ENCODE measurements at regions not wholly inside any gene's neighbourhood (a gene's known extent, or its start where the extent isn't known, plus 50 kb on each side); places are given as distances from the start of the nearest gene placed in this dataset.
A peak's percentile ranks its signal among the peaks of the same experiment; 100 is the strongest.

DNA sequence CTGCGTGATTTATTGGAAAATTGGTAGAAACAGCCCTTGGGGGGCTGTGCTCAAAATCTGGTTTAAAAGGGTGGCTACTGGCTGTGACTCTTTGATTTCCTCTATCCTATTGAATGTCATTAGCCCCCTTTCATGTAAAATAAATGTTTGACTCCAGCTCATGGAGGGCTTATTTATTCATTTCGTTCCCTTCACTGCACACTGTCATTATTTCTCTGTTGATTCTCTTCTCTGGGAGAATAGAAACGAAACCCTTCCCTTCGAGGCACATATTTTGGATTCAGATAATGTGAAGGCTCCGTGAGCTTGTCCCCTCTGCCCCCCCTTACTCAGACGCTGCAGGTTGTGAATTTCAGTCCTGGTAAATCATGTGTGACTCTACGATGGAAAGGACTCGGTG lies 203.9 kb upstream of the GPR26 start:
- DNase-seq: no peak

DNA sequence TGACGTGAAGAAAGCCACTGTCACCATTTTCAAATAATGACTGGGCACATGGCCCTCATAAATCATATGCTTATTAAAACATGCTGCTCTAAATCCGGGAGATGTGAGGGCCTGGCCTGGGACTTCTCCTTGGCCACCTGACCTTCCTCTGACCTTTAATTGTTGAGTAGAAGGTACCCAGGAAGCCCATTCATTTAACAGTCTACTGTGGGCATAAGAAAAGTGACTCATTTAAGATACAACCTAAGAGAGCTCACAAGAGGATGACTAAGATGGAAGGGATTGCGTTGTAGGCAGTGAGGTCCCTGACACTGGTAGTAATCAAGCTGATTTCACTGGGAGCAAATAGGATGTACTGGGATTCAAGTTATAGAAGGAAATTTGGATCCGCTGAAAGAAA lies 203.4 kb upstream of the GPR26 start:
- no peak for DNase-seq

DNA sequence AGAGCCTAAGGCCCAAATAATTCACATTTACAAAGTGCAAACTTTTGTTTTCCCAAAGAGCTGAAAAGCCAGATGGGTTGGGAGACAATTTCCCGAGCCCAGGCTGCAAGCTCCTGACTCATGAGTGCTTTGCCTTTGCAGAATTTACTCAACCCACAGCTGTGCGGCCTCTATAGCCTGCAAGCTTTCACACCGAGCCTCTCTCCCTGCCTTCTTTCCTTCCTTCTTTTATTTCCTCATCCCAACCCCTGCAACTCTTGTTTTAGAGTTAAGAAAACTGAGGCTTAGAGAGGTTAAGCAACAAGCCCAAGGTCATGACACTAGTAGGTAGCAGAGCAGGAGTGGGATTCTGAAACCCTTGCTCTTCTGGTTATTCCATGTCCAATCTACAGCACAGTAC lies 203.0 kb upstream of the GPR26 start:
- no peak for DNase-seq

DNA sequence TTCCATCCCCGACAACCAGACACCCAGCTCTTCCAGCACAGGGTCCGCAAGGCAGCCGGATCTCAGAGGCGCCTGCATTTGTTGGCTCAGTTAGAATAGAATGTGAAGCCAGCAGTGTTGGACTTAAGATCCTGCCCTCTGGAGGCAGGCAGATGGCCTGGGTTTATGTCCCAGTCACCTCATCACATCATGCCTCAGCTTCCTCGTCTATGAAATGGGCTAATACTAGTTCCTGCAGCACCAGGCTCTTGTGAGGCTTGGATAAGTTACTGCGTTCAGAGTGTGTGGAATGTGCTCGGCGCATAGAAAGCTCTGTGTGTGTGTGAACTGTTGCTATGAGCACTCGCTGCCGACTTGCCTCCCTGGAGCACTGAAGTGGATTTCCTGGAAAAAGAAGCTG lies 202.5 kb upstream of the GPR26 start:
- no peak for DNase-seq

DNA sequence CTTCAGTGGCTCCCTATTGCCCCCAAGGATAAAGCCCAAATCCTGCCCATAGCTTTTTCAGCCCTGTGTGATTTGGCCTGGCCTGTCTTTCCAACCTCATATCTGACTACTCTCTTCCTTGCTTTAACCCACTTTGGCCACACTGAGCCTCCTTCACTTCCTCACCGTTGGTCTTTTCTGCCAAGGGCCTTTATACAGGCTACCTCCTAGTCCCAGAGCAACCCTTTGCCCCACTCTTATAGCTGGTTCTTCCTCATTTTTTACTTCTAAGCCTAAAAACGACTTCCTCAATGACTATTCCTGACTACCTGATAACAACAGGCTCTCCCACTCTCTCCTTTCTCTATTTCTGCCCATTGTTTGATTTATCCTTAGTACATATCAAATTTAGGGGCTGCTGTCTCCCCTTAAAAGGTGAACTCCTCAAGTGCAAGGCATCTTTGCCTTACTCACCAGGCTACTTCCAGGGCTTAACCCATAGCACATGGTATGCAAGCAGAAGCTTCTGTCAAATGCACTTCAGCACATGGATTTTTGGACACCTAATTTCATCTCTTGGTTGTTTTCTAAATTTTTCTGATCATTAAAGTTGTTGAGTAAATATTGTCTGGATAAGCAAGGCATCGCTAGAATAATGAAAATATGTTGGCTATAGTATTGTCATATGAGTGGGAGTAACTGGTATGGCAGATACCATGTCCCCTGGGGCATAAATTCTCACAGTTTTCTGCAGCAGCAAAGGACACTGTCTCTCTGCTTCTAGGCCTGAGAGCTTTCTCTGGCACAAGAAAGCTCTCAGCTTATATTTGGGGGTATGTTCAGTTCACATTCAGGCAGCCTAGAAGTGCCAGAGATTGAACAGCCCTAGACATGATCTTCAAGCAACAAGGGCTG lies 201.5 kb upstream of the GPR26 start:
- DNase-seq: no peak

DNA sequence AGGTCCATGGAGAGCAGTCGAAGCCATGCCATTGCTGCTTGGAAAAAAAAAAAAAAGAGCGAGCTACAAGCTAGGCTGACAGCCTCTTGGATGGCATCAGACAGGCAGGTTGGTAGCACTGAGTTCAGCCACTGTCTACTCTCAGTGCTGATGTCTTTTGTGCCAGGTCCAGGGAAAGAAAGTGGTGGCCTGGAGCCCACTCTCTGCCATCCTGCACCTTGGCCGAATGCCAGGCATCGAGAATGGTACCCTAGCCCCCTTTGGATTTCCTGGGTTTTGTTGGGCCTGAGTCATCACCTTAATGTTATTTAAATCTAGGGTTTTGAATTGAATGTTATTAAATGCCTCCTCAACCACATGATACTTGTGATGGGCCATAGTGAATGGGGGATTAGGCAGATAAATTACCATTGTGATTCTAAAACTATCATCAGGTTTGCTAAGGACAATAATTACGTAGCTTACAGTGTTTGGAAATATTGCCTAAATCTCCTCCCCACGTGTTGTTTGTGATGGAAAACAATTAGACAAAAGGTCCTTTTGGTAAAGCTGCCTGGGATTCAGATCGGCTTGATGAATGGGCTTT lies 195.7 kb upstream of the GPR26 start:
- no peak for DNase-seq

DNA sequence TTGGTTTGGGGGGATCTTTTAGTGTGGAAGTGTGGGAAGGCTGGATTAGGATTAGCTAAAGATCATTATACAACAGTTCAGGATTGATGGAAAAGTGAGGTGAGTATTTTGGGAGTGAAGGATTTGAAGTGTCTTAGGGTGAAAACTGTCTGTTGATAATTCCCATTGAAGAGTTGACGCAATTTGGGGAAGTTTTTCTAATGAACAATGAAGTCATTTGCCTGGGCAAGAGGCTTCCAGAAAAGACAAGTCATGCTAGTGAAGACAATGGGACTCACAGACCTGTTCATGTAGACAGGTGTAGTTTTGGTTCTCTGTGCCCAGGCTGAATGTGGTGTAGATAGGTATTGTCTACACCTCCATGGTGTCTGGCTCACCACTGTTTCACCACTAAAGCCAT lies 194.3 kb upstream of the GPR26 start:
- DNase-seq: no peak

DNA sequence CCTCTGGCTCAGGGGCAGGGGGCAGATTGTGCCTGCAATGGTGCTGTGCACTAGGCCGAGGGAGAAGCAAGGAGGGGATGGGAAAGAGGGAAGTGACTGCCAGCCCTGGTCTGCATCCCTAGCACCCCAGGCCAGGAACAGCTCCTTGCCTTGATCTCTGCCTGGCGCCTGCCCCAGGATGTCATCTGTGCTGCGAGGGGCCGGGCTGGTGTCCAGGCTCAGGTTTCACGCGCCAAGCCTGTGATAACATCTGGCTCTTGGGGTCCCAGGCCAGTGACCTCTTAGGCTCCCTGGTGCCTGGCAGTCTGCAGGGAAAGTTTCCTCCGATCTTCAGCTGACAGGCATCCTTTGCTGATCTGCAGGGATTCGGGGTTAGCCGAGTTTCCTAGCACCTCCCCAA lies 193.5 kb upstream of the GPR26 start:
- no peak for DNase-seq

DNA sequence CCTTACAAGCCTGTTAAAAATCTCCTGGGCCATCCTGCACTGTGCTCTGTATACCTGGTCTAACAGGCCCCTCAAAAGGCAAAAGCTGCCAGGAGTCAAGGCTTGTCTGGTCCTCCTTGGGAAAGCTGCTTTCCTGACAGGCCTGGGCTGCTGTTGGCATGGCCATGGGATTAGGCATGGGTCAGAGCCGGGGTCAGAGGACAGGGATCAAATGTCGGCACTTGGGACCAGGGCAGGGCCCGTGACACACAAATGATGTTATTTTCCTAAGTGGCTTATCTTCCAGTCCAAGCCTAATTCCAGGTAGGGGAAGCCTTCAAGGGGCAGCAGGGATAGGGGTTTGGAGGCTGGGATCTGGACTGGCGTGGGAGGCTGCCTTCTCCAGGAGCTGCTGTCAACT lies 191.5 kb upstream of the GPR26 start:
- DNase-seq: peak; percentile 43

DNA sequence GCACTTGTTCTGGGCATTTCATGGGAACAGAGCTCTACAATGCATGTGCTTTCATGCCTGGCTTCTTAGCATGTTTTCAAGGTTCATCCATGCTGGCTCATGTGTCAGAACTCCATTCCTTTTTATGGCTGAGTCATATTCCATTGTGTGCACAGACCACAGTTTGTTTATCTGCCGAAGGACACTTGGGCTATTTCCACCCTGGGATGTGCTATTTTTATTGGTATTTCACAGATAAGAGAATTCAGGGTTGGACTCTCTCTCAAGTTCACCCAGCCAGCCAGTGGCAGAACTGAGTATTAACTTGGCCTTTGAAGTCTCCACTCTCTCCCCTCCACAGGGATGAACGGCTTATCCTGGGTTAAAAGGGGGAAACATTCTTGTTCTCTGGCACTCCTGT lies 190.7 kb upstream of the GPR26 start:
- no peak for DNase-seq

DNA sequence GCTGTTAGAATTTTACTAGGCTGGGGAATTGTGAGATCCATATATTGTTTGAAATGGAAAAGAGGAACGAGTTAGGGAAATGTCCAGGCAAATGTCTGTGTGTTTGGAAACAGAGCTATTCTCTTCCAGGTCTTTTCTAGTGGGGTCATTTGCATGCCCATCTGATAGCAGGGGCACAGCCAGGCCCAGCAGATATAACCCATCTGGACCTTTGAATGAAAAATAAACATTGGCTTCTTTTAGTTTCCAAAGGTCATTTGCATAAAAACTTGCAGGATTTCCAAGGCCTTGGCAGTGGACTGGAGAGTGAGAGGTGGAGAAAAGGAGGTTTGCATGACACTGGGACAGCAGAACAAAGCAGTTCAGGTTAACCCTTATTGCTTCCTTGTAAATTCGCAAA lies 188.0 kb upstream of the GPR26 start:
- no peak for DNase-seq

DNA sequence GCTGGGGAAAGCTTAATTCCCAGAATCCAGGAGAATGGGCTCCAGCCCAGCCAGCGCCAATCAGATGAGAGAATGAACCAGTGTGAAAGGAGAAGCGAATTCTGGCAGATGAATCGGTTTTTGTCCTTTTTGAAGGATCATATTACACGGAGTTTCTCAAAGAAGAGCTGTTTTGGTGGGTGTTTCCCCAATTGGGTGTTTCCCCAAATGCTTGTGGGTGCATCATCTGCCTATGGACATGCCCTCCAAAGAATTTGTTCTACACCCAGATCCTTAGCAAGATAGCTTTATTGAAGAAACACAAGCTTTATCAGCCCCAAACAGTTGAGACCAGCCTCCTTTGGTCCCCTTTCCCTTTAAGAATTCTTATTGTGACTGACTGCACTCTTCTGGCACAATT lies 186.5 kb upstream of the GPR26 start:
- DNase-seq: no peak

DNA sequence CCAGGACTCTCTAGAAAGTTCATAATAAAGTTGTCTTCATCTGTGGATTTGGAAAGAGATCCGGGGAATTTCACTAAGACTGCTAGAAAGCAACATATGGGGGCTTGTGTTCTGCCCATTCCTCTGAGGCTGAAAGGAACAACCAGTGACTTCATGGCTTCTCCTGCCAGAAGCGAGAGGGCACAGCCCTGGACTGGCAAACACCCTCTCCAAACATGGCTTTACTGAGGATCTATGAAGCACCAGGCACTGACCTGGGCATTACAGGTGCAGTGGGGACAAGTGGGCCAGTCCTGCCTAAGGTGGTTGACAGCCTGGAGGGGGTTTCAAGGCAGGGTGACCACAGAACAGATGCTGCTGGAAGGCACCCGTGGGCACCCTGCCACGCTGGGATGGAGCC lies 185.8 kb upstream of the GPR26 start:
- DNase-seq: no peak

DNA sequence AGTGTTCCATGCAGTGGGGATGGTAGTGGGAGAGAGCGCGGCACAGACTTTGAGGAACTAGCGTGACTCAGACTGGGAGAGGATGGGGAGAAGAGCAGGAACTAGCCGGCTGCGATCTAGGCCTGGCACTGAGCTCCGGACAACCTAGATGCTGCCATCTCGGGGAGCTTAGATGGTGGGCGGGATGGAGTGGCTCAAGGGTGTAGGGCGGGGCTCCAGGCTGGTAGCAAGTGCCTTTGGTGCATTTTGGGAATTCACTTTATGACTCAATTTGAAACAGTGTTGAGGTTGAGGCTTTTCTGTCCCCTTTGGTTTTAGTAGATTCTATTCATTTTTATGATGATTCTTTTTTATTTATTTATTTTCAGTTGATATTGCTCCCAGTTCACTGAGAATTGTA lies 185.3 kb upstream of the GPR26 start:
- DNase-seq: no peak

DNA sequence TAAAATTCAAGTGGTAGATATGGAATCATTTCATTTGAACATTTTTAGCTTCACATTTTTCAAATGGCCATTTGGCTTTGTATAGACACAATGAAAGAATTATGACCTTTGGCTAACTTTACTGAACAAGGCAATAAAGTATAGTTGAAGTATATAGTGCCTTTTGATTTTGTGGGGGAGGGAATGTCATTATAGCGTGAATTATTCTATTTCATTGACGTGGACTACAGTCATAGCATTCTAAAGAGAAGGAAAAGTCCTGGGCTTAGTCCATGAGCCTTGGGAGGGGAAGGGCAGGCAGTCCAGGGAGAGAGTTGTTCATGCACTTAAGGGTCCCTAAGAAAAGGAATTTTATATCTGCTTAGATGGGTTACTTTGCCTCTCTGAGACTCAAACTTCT lies 181.4 kb upstream of the GPR26 start:
- no peak for DNase-seq

DNA sequence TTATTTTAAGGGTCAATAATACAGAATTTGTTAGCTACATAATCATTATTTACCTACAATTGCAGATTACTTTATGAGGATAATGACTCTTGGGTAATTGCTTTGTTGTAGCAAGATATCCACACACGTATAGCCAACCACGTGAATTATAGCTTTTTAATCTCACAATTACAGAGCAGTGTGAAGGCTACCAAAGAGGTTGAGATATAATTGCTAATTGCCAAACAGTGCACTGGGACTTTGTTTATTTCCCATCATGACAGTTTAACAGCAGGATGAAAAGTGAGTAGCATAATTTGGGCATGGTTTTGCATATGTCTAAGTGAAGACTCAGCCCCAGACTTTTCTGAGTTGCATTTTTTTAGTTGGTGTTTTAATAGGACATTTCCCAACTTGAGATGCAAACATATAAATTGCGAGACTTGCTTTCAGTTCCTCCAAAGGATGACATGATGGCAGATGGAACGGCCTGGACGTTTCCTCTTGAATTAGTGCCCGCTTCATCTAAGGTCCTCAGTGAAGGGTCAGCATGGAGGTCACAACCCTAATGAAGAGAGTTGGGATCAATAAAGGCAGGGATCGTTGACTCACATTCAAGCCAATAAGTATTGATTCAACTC lies 180.7 kb upstream of the GPR26 start:
- no peak for DNase-seq

DNA sequence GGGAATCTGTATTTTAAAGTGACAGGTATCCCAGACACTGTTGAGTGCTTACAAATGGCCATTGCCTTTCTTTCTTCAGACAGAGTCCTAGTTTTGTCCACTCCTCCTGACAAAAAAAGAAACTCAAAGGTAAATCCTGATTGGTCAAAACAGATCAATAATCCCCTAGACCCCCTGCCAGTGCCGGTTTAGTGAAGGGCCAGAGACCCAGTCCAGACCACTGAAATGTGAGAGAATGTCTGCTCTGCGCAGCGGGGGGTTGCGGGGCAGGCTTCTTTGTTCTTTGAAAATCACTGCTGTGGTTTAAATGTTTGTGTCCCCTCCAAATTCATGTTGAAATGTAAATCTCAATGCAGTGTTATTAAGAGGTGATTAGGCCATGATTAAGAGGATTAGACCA lies 177.7 kb upstream of the GPR26 start:
- DNase-seq: no peak

DNA sequence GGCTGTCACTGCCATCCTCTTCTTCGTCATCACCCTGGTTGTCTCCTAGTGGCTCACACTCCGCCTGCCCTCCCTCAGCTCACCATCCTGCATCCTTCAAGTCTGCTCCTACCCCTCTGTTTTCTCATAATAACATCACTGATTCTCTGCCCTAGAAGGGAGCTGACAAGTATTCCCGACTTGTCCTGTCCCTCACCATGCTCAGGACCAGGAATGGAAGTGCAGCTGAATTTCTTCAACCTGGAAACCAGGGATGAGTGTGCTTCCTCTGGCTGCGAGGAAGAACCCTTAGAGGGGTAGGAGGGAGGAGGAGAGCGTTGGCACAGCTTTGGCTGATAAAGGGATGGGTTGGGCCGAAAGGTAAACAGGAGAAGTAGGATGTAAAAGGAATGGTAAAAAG lies 174.8 kb upstream of the GPR26 start:
- no peak for DNase-seq

DNA sequence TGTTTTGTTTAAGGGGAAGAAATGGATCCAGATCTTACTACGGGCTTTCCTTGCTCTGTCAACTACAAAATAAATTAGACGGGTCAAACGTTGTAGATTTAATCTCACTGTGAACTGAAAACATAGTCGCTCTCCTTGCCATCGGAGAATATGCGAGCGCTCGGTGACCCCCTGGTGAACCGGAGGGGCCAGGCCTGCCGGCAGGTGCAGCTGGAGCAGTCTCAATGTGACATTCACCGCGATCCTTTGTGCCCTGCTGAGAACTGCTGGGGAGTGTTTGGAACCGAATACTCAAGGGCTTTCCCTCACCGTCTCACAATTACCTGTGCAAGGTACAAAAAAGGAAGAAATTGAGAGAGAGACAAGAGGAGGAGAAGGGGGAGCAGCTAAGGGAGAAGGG lies 174.1 kb upstream of the GPR26 start:
- DNase-seq: no peak

DNA sequence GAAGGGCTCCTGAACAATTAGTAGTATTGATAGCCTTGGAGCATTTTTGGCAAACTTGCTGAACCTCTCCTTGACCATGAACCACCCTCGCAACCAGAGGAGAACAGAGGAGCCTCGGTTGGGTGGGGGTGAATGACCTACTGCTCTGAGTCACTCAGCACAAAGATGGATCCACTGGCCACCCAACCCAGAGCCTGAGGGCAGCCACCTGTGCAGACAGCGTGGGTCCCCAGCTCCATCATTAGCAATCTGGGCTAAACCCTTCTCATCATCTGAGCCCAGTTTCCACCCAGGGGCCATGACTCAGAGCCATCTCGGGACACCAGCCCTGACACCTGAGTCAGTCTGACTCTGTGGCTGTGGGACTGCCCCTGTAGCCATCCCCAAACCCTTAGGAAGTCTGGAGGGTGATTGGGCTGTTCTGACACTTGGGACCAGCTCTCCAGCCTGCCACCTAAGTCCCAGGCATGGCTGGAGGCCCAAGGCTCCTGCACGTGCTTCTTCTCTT lies 171.8 kb upstream of the GPR26 start:
- no peak for DNase-seq

DNA sequence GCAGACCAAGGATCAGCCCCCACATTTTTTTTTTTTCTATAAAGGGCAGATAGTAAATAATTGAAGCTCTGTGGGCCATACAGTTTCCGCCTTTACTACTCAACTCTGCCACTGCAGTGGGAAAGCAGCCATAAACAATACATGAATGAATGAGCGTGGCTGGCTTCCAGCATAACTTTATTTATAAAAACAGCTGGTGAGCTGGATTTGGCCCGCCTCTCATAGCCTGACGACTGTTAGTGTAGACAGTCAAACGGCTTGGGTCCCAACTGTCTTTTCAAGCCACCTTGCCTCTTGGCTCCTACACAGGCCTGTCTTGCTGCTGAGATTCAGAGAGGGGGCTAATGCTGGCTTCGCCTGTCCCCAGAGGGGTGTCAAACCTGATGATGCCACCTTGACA lies 169.8 kb upstream of the GPR26 start:
- no peak for DNase-seq

DNA sequence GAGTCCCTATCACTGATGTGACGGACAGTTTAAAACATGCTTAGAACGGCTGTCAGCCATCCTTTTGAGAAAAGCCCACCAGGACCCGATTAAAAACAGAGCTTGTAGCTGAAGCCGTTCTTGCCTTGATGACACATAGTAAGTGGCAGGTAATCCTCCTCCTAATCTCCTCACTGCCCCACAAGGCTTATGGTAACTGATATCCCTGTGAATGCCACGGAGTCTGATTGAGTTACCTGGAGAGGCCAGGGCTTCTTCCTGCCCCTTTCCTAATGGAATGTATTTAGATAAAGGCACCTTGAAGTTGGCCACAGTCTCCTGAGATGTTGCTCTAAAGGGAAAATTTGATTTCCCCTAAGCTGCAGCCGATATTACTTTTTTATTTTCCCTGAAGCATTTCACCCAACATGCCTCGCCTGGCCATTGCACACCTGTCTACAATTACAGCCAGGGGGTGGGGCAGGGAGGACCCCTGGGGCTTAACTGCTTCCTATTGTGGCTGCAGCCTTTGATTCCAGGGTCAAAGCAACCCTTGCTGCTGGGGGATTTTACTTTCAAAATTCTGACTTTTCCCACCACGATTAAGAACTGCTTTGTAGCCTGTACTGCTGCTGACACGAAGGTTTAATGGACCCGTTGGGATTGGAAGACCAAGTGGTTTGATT lies 169.0 kb upstream of the GPR26 start:
- DNase-seq: peak; percentile 47

DNA sequence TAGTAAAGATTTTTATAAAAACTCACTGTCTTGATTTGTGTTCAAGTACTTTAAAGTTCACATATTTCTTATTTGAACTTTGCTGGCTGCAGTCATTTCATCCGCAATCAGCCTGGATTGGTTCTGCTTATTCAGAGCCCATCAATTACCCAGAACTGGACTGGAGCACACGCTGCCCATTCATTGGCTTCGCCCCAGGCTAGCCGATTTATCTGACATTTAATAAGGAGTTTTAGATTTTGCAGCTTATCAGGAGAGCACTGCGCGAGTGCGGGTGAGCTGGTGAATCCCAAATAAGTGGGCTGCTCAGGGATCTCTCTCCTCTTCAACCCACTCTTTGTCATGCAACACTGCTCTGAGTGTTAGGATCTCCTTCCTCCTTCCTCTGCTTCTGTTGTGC lies 166.0 kb upstream of the GPR26 start:
- DNase-seq: no peak

DNA sequence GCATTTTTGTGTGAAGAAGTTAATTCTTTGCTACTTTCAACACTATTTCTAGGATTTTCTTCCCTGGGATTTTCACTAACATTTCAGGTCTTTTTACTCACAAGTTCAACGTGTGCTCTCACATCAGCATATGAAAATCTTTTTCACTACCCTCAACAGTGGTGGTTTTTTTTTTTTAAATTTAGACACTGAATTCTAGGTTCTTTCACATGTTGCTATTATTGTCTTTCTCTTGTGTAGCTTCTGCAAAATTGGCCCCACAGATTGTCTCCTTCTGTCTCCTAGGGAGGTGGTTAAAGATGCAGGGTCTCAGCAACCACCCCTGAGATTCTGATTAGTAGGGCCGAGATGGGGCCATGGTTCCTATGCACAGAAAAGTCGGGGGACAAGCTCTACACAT lies 165.0 kb upstream of the GPR26 start:
- no peak for DNase-seq

All from NCI-H82 (cell line).